Cardiac muscle cell (in vitro differentiated cells and primary cell): ENCODE measurements at regions not wholly inside any gene's neighbourhood (a gene's known extent, or its start where the extent isn't known, plus 50 kb on each side); places are given as distances from the start of the nearest gene placed in this dataset.

ENCODE experiments used
- DNase-seq, 2 donors: peaks; one replicate each; pipeline versions ENCODE4 v3.0.0 to v3.0.0-alpha.2; 2010 to 2017; ENCODE audit warnings: low read depth in 1 of 2, low spot score in 1 of 2
- H3K27ac ChIP-seq: fragments of 200-600 bp; sonication (generic); 2 replicates; pipeline ENCODE4 v1.5.1; 2016
- H3K27me3 ChIP-seq: fragments of 200-600 bp; sonication (generic); 2 replicates; pipeline ENCODE4 v1.6.0; 2016; ENCODE audit warnings: control low read depth
- H3K36me3 ChIP-seq: fragments of 200-600 bp; sonication (generic); 2 replicates; pipeline ENCODE4 v1.5.1; 2016; ENCODE audit warnings: control low read depth
- H3K4me1 ChIP-seq: fragments of 200-600 bp; sonication (generic); 2 replicates; pipeline ENCODE4 v1.8.1; 2017; ENCODE audit warnings: low read depth, mild to moderate bottlenecking, mixed run types
- H3K4me3 ChIP-seq: fragments of 200-600 bp; sonication (generic); 2 replicates; pipeline ENCODE4 v1.5.1; 2016; ENCODE audit warnings: mild to moderate bottlenecking
- H3K9me3 ChIP-seq: fragments of 200-600 bp; sonication (generic); 2 replicates; pipeline ENCODE4 v1.5.1; 2017; ENCODE audit warnings: low read depth, mild to moderate bottlenecking, control low read depth
- CTCF ChIP-seq: IDR thresholded peaks from 2 replicates; pipeline ENCODE4 v1.5.1; 2012; ENCODE audit warnings: low read depth, mild to moderate bottlenecking, low read length

- Histone ChIP-seq H3K4me3 (no peak overlapping the region), H3K4me1 (no peaks in the 10 kb centered on the region), H3K27me3 (no peaks in the 10 kb centered on the region), H3K27ac (no peak overlapping the region), H3K9me3 (no peaks in the 10 kb centered on the region), H3K36me3 (no peaks in the 10 kb centered on the region)
- TF ChIP-seq CTCF = no peak
- DNase-seq = peak in 1 of 2 donors; percentile 21
These were observed 883.3 kb upstream of the CNTN5 start for GRCh38 chr11:98137437-98137836.

GRCh38 chr11:98143661-98144060 lies 877.1 kb upstream of the CNTN5 start:
- no peak for DNase-seq
- Histone ChIP-seq H3K4me3 (no peak overlapping the region), H3K9me3 (no peaks in the 10 kb centered on the region), H3K36me3 (no peaks in the 10 kb centered on the region), H3K4me1 (no peaks in the 10 kb centered on the region), H3K27me3 (no peaks in the 10 kb centered on the region), H3K27ac (no peak overlapping the region)
- no peak for TF ChIP-seq CTCF

DNA sequence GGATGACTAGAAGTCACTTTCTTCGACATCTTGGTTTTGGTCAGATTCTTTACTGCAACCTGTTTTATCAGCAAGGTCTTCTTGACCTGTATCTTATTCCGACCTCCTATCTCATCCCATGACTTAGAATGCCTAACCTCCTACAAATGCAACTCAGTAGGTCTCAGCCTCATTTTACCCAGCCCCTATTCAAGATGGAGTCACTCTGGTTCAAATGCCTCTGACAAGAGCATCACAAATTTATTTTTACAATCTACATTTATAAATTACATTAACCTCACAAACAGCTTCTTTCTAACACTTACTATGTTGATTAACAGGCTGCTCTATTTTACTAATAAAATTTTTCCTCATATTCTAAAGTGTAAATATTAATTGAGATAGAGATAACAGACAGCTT lies 867.0 kb upstream of the CNTN5 start:
- H3K27me3 ChIP-seq = no peaks in the 10 kb centered on the region
- H3K9me3 ChIP-seq = no peaks in the 10 kb centered on the region
- no peak for TF ChIP-seq CTCF
- H3K27ac ChIP-seq = no peak overlapping the region
- no peak for DNase-seq
- no peaks in the 10 kb centered on the region for H3K4me1 ChIP-seq
- no peaks in the 10 kb centered on the region for H3K36me3 ChIP-seq
- no peak overlapping the region for H3K4me3 ChIP-seq

DNA sequence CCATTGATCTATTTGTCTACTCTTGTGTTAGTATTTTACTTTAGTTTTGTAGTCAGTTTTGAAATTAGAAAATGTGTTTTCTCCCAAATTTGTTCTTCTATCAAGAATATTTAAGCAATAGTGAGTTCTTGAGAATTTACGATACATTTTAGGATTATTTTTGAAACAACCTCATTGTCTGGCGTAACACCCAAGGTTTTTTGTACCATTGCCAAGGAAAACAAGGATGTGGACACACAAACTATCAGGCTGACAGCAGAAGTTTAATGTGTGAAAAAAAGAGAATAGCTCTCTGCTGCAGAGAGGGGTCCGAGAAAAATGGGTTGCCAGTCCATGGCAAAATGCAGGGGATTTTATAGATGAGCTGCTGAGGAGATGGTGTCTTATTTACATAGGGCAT lies 865.1 kb upstream of the CNTN5 start:
- Histone ChIP-seq H3K4me1 (no peaks in the 10 kb centered on the region), H3K36me3 (no peaks in the 10 kb centered on the region), H3K27me3 (no peaks in the 10 kb centered on the region), H3K9me3 (no peaks in the 10 kb centered on the region), H3K27ac (no peak overlapping the region), H3K4me3 (no peak overlapping the region)
- TF ChIP-seq CTCF = no peak
- DNase-seq = peak in 1 of 2 donors; percentile 70

- Histone ChIP-seq H3K4me1 (peaks cover 4% of the 10 kb centered on the region), H3K9me3 (no peaks in the 10 kb centered on the region), H3K4me3 (no peak overlapping the region), H3K36me3 (no peaks in the 10 kb centered on the region), H3K27ac (no peak overlapping the region), H3K27me3 (no peaks in the 10 kb centered on the region)
- no peak for TF ChIP-seq CTCF
- DNase-seq = no peak
These were observed 842.8 kb upstream of the CNTN5 start for GRCh38 chr11:98177925-98178324.

DNA sequence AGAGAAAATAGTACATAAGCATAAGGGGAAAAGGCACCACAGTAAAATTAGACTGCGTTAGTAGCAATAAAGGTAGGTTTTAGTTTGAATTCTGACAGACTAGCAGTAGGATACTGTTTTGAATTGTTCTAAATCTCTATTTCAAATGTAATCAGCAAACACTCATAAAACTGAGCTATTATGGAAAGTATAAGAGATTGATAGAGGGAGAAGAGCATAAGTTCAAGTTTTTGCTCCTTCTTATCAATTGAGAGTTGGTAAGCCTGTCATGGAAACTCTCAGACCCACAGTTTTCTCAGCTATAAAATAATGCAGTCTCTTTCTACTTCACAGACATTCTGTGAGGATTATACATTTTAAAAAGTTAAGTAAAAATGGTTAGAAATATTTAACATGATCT lies 840.2 kb upstream of the CNTN5 start:
- no peaks in the 10 kb centered on the region for H3K9me3 ChIP-seq
- H3K36me3 ChIP-seq = no peaks in the 10 kb centered on the region
- no peak overlapping the region for H3K4me3 ChIP-seq
- TF ChIP-seq CTCF = no peak
- no peak for DNase-seq
- no peak overlapping the region for H3K27ac ChIP-seq
- peaks cover 4% of the 10 kb centered on the region for H3K4me1 ChIP-seq
- H3K27me3 ChIP-seq = no peaks in the 10 kb centered on the region
